Endodermal cell (in vitro differentiated cells): ENCODE measurements at regions not wholly inside any gene's neighbourhood (a gene's known extent, or its start where the extent isn't known, plus 50 kb on each side); places are given as distances from the start of the nearest gene placed in this dataset.

Source experiments
- DNase-seq: peaks from one replicate; pipeline ENCODE4 v3.0.0-alpha.2; 2017
- H3K27ac ChIP-seq: 2 replicates; pipeline ENCODE4 v1.5.1; 2013; ENCODE audit warnings: mild to moderate bottlenecking, low read depth, low read length, moderate library complexity
- H3K27me3 ChIP-seq: 2 replicates; pipeline ENCODE4 v1.6.1; 2013; ENCODE audit warnings: mild to moderate bottlenecking, low read length, moderate library complexity; ENCODE audit not compliant: insufficient read depth, control insufficient read depth, poor library complexity, severe bottlenecking
- H3K36me3 ChIP-seq: 2 replicates; pipeline ENCODE4 v1.7.0; 2013; ENCODE audit warnings: mild to moderate bottlenecking, low read length, moderate library complexity; ENCODE audit not compliant: control insufficient read depth, insufficient read depth
- H3K4me1 ChIP-seq: one replicate; pipeline ENCODE4 v1.7.0; 2013; ENCODE audit warnings: low read length; ENCODE audit not compliant: control insufficient read depth, insufficient read depth
- H3K4me3 ChIP-seq: 2 replicates; pipeline ENCODE4 v1.5.1; 2013; ENCODE audit warnings: mild to moderate bottlenecking, low read length, moderate library complexity
- H3K9ac ChIP-seq: 2 replicates; pipeline ENCODE4 v1.6.1; 2013; ENCODE audit warnings: mild to moderate bottlenecking, low read length, moderate library complexity; ENCODE audit not compliant: poor library complexity, severe bottlenecking; ENCODE audit errors: extremely low read depth
- H3K9me3 ChIP-seq: 2 replicates; pipeline ENCODE4 v1.6.1; 2013; ENCODE audit warnings: mild to moderate bottlenecking, low read length, moderate library complexity; ENCODE audit not compliant: control insufficient read depth
- H3K27ac Mint-ChIP-seq: 2 replicates; pipeline ENCODE4 v1.8.0; 2020; ENCODE audit warnings: mixed read lengths
- H3K27me3 Mint-ChIP-seq: 2 replicates; pipeline ENCODE4 v1.8.0; 2021; ENCODE audit warnings: mild to moderate bottlenecking, mixed read lengths; ENCODE audit not compliant: insufficient read depth
- H3K36me3 Mint-ChIP-seq: 2 replicates; pipeline ENCODE4 v1.8.0; 2020; ENCODE audit warnings: low read depth, mixed read lengths
- H3K4me1 Mint-ChIP-seq: 2 replicates; pipeline ENCODE4 v1.8.0; 2020; ENCODE audit warnings: mixed read lengths
- H3K4me3 Mint-ChIP-seq: 2 replicates; pipeline ENCODE4 v1.8.0; 2020; ENCODE audit warnings: mild to moderate bottlenecking, moderate library complexity, mixed read lengths
- H3K9me3 Mint-ChIP-seq: 2 replicates; pipeline ENCODE4 v1.8.0; 2020; ENCODE audit warnings: mild to moderate bottlenecking, mixed read lengths
- WGBS, 2 experiments: methylation state at CpG; one replicate each; pipeline versions ENCODE4 v1.1.5 to v1.1.7; 2013; ENCODE audit warnings: missing lambda C conversion rate in 2 of 2, mixed read lengths in 1 of 2; ENCODE audit not compliant: insufficient coverage in 1 of 2, insufficient read length in 1 of 2; 5-methylcytosine and 5-hydroxymethylcytosine counted together
- TF ChIP-seq, protein P1 (sequence below): fragments of 200-600 bp; sonication (generic); conservative IDR thresholded peaks from 2 replicates; pipeline ENCODE4 v1.5.0; 2021; ENCODE audit warnings: antibody characterized with exemption, mild to moderate bottlenecking

DNA sequence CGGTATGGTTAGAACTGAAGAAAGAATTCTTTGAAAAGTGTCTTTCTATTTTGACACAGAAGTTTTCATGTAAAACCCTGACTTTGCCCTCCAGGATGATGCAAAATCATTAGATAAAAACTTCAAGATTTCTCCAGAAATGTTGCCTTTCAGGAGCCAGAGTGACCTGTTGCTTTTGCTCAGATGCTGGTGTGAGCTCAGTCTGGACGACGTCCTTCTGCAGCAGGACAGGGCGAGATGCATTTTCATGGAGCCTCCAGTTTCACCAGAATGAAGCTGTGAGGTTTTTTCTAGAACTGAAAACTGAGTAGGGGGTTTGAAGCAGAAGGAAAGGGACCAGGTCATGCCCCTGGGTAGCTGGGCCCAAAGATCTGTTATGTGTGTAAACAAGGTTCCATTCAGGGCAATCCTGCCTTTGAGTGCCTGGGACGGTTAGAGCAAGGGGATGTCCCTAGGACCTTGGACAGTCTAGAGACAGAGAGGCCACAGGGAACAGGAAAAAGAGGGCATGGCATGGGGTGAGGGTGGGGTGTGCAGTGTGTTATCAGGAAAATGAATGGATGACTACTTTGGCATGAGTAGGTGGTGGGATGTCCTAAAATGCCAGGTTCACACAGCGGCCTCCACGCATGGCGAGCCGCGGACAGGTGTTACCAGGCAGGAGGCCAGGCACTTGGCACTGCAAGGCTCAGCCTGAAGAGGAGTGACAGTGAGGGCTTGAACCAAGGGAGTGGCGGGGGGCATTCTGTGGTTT is 356.3 kb downstream of the CXCL12 start:
- Histone ChIP-seq H3K9me3 (peaks cover 9% of the 10 kb centered on the region), H3K4me3 (no peak overlapping the region), H3K9ac (no peak overlapping the region), H3K36me3 (no peaks in the 10 kb centered on the region), H3K27me3 (no peaks in the 10 kb centered on the region), H3K4me1 (no peaks in the 10 kb centered on the region), H3K27ac (no peak overlapping the region)
- DNase-seq, result no peak
- no peaks in the 10 kb centered on the region for H3K36me3 Mint-ChIP-seq
- H3K9me3 Mint-ChIP-seq, result no peaks in the 10 kb centered on the region
- no peak overlapping the region for H3K4me3 Mint-ChIP-seq
- H3K27me3 Mint-ChIP-seq, result no peaks in the 10 kb centered on the region
- WGBS, 2 experiments, result 92 to 100% methylated on average over 3 to 11 of the region's 11 CpGs
- H3K27ac Mint-ChIP-seq, result no peak overlapping the region
- peaks cover 4% of the 10 kb centered on the region for H3K4me1 Mint-ChIP-seq
- TF ChIP-seq, protein P1, sequence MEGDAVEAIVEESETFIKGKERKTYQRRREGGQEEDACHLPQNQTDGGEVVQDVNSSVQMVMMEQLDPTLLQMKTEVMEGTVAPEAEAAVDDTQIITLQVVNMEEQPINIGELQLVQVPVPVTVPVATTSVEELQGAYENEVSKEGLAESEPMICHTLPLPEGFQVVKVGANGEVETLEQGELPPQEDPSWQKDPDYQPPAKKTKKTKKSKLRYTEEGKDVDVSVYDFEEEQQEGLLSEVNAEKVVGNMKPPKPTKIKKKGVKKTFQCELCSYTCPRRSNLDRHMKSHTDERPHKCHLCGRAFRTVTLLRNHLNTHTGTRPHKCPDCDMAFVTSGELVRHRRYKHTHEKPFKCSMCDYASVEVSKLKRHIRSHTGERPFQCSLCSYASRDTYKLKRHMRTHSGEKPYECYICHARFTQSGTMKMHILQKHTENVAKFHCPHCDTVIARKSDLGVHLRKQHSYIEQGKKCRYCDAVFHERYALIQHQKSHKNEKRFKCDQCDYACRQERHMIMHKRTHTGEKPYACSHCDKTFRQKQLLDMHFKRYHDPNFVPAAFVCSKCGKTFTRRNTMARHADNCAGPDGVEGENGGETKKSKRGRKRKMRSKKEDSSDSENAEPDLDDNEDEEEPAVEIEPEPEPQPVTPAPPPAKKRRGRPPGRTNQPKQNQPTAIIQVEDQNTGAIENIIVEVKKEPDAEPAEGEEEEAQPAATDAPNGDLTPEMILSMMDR, result no peak

DNA sequence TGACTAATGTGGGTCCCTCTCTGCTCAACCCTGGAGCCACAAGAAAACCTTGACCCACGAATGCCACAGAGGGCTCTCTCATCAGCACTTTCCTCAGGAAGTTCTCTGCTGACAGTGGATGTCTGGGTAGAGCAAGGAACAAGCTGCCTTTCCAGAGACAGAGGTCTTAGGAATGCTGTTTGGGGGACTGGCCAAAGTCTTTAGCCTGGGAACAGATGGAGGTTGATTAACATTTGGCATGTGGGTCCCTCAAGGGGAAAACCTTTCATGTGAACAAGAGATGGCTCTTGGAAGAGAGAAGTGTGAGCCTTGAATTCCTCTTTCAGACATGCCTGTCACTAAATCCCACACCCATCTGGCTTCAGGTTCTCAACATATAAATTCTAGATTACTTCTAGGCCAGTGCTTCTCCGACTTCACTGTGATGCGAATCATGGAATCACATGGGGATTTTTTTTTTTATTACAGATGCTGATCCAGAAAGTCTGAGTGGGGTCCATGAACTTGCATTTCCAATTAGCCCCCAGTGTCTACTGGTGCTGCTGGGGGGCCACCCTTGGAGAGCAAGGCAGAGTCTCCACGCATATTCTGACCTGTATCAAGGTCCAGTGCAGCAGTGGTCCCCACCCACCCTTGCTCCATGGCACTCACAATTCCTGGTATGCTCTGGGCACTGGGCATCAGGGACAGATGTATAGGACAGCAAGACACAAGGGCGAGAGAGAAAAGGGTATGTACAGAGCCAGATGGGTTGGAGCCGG is 360.4 kb downstream of the CXCL12 start:
- no peaks in the 10 kb centered on the region for H3K27me3 ChIP-seq
- H3K4me1 ChIP-seq, result no peaks in the 10 kb centered on the region
- TF ChIP-seq, protein P1, result no peak
- H3K9ac ChIP-seq, result no peak overlapping the region
- H3K9me3 ChIP-seq, result peaks cover 26% of the 10 kb centered on the region
- Mint-ChIP-seq H3K9me3 (peaks cover 4% of the 10 kb centered on the region), H3K4me3 (no peak overlapping the region), H3K36me3 (no peaks in the 10 kb centered on the region), H3K27me3 (no peaks in the 10 kb centered on the region), H3K27ac (no peak overlapping the region), H3K4me1 (no peaks in the 10 kb centered on the region)
- no peak overlapping the region for H3K4me3 ChIP-seq
- H3K36me3 ChIP-seq, result no peaks in the 10 kb centered on the region
- no peak for DNase-seq
- no peak overlapping the region for H3K27ac ChIP-seq
- 89% methylated on average over 6 of the region's 6 CpGs; no CpG with 5 or more reads in 1 of the 2 experiments for WGBS, 2 experiments

DNA sequence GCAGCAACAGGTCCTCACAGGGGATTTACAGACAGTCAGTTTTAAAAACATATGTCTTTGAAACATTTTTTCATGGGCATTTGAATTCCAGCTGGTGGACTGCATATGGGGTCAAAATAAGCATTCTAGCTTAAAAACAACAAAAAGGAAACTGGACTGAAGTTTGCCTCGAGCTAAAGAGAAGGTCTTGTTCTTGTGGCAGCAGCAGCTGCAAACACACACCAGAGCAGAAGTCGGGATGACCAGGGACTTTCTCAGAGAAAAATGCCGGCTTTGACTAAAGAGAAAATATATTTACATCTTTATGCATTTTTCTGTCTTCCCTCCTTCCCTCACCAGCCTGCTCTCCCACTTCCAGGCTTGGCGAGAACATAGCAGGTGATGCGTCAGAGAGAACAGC is 361.4 kb downstream of the CXCL12 start:
- TF ChIP-seq, protein P1, result no peak
- no peak for DNase-seq
- H3K27me3 Mint-ChIP-seq, result no peaks in the 10 kb centered on the region
- Histone ChIP-seq H3K4me1 (no peaks in the 10 kb centered on the region), H3K4me3 (no peak overlapping the region), H3K27ac (no peak overlapping the region), H3K9ac (no peak overlapping the region), H3K27me3 (no peaks in the 10 kb centered on the region), H3K36me3 (no peaks in the 10 kb centered on the region), H3K9me3 (peaks cover 34% of the 10 kb centered on the region)
- H3K36me3 Mint-ChIP-seq, result no peaks in the 10 kb centered on the region
- H3K27ac Mint-ChIP-seq, result no peak overlapping the region
- 88 to 100% methylated on average over 1 to 5 of the region's 5 CpGs for WGBS, 2 experiments
- peaks cover 10% of the 10 kb centered on the region for H3K9me3 Mint-ChIP-seq
- no peak overlapping the region for H3K4me3 Mint-ChIP-seq
- H3K4me1 Mint-ChIP-seq, result no peaks in the 10 kb centered on the region
